Ishikawa (cell line): ENCODE measurements at regions not wholly inside any gene's neighbourhood (a gene's known extent, or its start where the extent isn't known, plus 50 kb on each side); places are given as distances from the start of the nearest gene placed in this dataset.

Experiments used
- CEBPB ChIP-seq: IDR thresholded peaks from 2 replicates; pipeline ENCODE4 v1.6.1; 2012
- CREB1 ChIP-seq: IDR thresholded peaks from 2 replicates; pipeline ENCODE4 v1.6.1; 2012; ENCODE audit warnings: low read depth
- EP300 ChIP-seq: IDR thresholded peaks from 2 replicates; pipeline ENCODE4 v1.6.1; 2012; ENCODE audit warnings: borderline replicate concordance
- FOXM1 ChIP-seq: IDR thresholded peaks from 2 replicates; pipeline ENCODE4 v1.6.1; 2012; ENCODE audit warnings: low read depth, borderline replicate concordance
- NFIC ChIP-seq: IDR thresholded peaks from 2 replicates; pipeline ENCODE4 v1.6.1; 2012
- RAD21 ChIP-seq: IDR thresholded peaks from 2 replicates; pipeline ENCODE4 v1.6.1; 2012; ENCODE audit warnings: low read depth
- TAF1 ChIP-seq: IDR thresholded peaks from 2 replicates; pipeline ENCODE4 v1.6.1; 2012; ENCODE audit warnings: low read depth, mild to moderate bottlenecking
- TCF12 ChIP-seq: IDR thresholded peaks from 2 replicates; pipeline ENCODE4 v1.6.1; 2012; ENCODE audit warnings: low read depth
- TEAD4 ChIP-seq: IDR thresholded peaks from 2 replicates; pipeline ENCODE4 v1.6.1; 2012
- YY1 ChIP-seq: IDR thresholded peaks from 2 replicates; pipeline ENCODE4 v1.6.1; 2012; ENCODE audit warnings: low read depth
- ZBTB7A ChIP-seq: IDR thresholded peaks from 2 replicates; pipeline ENCODE4 v1.6.1; 2012; ENCODE audit warnings: low read depth
- TF ChIP-seq, protein P1 (sequence below): IDR thresholded peaks from 2 replicates; pipeline ENCODE4 v1.6.1; 2012; ENCODE audit warnings: low read depth, mild to moderate bottlenecking
- TF ChIP-seq, protein P2 (sequence below): IDR thresholded peaks from 2 replicates; pipeline ENCODE4 v1.6.1; 2012
- TF ChIP-seq, protein P3 (sequence below): IDR thresholded peaks from 2 replicates; pipeline ENCODE4 v1.6.1; 2012

DNA sequence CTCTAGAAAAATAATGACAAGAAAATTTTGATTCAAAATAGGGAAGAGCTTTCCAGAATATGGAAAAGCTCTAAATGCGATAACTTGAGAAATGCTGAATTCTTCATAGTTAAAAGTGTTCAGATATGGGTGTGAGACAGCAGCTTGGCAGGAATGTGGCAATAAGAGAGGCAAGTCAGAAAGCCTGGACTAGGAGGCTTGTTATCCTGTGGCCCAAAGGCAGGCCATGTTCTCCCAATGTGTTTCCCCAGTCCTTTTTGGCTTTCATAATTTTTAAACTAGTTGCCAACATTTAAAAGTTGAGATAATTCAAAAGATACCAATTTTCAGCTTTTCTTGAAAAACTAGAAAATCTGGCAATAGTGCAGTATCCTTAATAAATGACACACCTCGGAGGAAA, 366.3 kb upstream of the FANCL start:
- TF ChIP-seq YY1, result no peak
- TF ChIP-seq FOXM1, result no peak
- no peak for TF ChIP-seq EP300
- TF ChIP-seq TEAD4, result no peak
- TF ChIP-seq TAF1, result no peak
- no peak for TF ChIP-seq TCF12
- no peak for TF ChIP-seq CREB1
- TF ChIP-seq, protein P1, sequence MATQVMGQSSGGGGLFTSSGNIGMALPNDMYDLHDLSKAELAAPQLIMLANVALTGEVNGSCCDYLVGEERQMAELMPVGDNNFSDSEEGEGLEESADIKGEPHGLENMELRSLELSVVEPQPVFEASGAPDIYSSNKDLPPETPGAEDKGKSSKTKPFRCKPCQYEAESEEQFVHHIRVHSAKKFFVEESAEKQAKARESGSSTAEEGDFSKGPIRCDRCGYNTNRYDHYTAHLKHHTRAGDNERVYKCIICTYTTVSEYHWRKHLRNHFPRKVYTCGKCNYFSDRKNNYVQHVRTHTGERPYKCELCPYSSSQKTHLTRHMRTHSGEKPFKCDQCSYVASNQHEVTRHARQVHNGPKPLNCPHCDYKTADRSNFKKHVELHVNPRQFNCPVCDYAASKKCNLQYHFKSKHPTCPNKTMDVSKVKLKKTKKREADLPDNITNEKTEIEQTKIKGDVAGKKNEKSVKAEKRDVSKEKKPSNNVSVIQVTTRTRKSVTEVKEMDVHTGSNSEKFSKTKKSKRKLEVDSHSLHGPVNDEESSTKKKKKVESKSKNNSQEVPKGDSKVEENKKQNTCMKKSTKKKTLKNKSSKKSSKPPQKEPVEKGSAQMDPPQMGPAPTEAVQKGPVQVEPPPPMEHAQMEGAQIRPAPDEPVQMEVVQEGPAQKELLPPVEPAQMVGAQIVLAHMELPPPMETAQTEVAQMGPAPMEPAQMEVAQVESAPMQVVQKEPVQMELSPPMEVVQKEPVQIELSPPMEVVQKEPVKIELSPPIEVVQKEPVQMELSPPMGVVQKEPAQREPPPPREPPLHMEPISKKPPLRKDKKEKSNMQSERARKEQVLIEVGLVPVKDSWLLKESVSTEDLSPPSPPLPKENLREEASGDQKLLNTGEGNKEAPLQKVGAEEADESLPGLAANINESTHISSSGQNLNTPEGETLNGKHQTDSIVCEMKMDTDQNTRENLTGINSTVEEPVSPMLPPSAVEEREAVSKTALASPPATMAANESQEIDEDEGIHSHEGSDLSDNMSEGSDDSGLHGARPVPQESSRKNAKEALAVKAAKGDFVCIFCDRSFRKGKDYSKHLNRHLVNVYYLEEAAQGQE, result no peak
- TF ChIP-seq ZBTB7A, result no peak
- TF ChIP-seq, protein P2, sequence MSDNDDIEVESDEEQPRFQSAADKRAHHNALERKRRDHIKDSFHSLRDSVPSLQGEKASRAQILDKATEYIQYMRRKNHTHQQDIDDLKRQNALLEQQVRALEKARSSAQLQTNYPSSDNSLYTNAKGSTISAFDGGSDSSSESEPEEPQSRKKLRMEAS, result no peak
- no peak for TF ChIP-seq CEBPB
- TF ChIP-seq NFIC, result no peak
- TF ChIP-seq, protein P3, sequence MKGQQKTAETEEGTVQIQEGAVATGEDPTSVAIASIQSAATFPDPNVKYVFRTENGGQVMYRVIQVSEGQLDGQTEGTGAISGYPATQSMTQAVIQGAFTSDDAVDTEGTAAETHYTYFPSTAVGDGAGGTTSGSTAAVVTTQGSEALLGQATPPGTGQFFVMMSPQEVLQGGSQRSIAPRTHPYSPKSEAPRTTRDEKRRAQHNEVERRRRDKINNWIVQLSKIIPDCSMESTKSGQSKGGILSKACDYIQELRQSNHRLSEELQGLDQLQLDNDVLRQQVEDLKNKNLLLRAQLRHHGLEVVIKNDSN, result no peak
- no peak for TF ChIP-seq RAD21
